NCI-H82 (cell line): ENCODE measurements at regions not wholly inside any gene's neighbourhood (a gene's known extent, or its start where the extent isn't known, plus 50 kb on each side); places are given as distances from the start of the nearest gene placed in this dataset.
"Not testable (repeated sequence)": the region's sequence is repeated elsewhere in the genome, so short reads cannot be mapped to it uniquely, and the experiment has no call there.

Experiments
- DNase-seq: peaks from one replicate; lab custom pipeline; 2025; lab: John Stamatoyannopoulos, UW

GRCh38 chr1:96545935-96546656, 175.5 kb upstream of the PTBP2 start:
- DNase-seq: no peak

- DNase-seq: no peak
These were observed 171.5 kb upstream of the PTBP2 start for GRCh38 chr1:96550061-96550460.

GRCh38 chr1:96552451-96552850, 169.1 kb upstream of the PTBP2 start:
- no peak for DNase-seq

GRCh38 chr1:96553811-96554210, 167.8 kb upstream of the PTBP2 start:
- no peak for DNase-seq

- DNase-seq: no peak
These were observed 167.2 kb upstream of the PTBP2 start for GRCh38 chr1:96554364-96554763.

GRCh38 chr1:96557336-96557735, 164.2 kb upstream of the PTBP2 start:
- no peak for DNase-seq

GRCh38 chr1:96558635-96559034, 162.9 kb upstream of the PTBP2 start:
- DNase-seq: no peak

GRCh38 chr1:96559181-96559580, 162.4 kb upstream of the PTBP2 start:
- DNase-seq: no peak

GRCh38 chr1:96559707-96560596, 161.6 kb upstream of the PTBP2 start:
- DNase-seq: no peak

GRCh38 chr1:96562094-96562493, 159.5 kb upstream of the PTBP2 start:
- DNase-seq: no peak

GRCh38 chr1:96564401-96564800, 157.2 kb upstream of the PTBP2 start:
- not testable (repeated sequence) for DNase-seq

GRCh38 chr1:96565546-96565945, 156.0 kb upstream of the PTBP2 start:
- no peak for DNase-seq

- DNase-seq: no peak
These were observed 152.9 kb upstream of the PTBP2 start for GRCh38 chr1:96568639-96569038.

GRCh38 chr1:96569288-96569687, 152.3 kb upstream of the PTBP2 start:
- no peak for DNase-seq

- no peak for DNase-seq
These were observed 141.9 kb upstream of the PTBP2 start for GRCh38 chr1:96579636-96580035.

GRCh38 chr1:96580920-96581319, 140.7 kb upstream of the PTBP2 start:
- DNase-seq: no peak

- no peak for DNase-seq
These were observed 139.8 kb upstream of the PTBP2 start for GRCh38 chr1:96581772-96582171.

GRCh38 chr1:96583903-96584302, 137.7 kb upstream of the PTBP2 start:
- DNase-seq: no peak

GRCh38 chr1:96587222-96587621, 134.4 kb upstream of the PTBP2 start:
- DNase-seq: no peak

- DNase-seq: no peak
These were observed 133.1 kb upstream of the PTBP2 start for GRCh38 chr1:96588416-96588995.

GRCh38 chr1:96595530-96595929, 126.1 kb upstream of the PTBP2 start:
- not testable (repeated sequence) for DNase-seq

GRCh38 chr1:96596226-96596922, 125.2 kb upstream of the PTBP2 start:
- peak; percentile 69 for DNase-seq
